Activated CD8-positive, alpha-beta T cell treated with anti-CD3 and anti-CD28 coated beads for 36 hours (primary cell): ENCODE measurements at regions not wholly inside any gene's neighbourhood (a gene's known extent, or its start where the extent isn't known, plus 50 kb on each side); places are given as distances from the start of the nearest gene placed in this dataset.

Experiments used
- ATAC-seq: fragments of 200-7000 bp; cut with Tn5 transposase; one replicate; pipeline ENCODE4 v1.10.0; 2021; ENCODE audit warnings: mild to moderate bottlenecking, moderate library complexity
- CTCF ChIA-PET: fragments of 350-600 bp; sonication (Branson Sonifier 250); formaldehyde crosslinking; loops from one replicate; lab custom pipeline; 2021; ENCODE audit warnings: antibody characterized with exemption; lab: Charles Lee
- POLR2A ChIA-PET: fragments of 350-600 bp; sonication (Branson Sonifier 250); formaldehyde crosslinking; loops from one replicate; lab custom pipeline; 2021; ENCODE audit warnings: antibody characterized with exemption; lab: Charles Lee
- DNase-seq: peaks from one replicate; pipeline ENCODE4 v3.0.0-alpha.2; 2020
- H3K27ac Mint-ChIP-seq: one replicate; pipeline ENCODE4 v1.8.0; 2021; ENCODE audit warnings: mild to moderate bottlenecking, mixed read lengths
- H3K27me3 Mint-ChIP-seq: one replicate; pipeline ENCODE4 v1.8.0; 2021; ENCODE audit warnings: mixed read lengths
- H3K36me3 Mint-ChIP-seq: one replicate; pipeline ENCODE4 v1.8.0; 2021; ENCODE audit warnings: low read depth, mixed read lengths
- H3K4me1 Mint-ChIP-seq: one replicate; pipeline ENCODE4 v1.8.0; 2021; ENCODE audit warnings: low read depth, mixed read lengths
- H3K4me3 Mint-ChIP-seq: one replicate; pipeline ENCODE4 v1.8.0; 2021; ENCODE audit warnings: mild to moderate bottlenecking, moderate library complexity, mixed read lengths
- H3K9me3 Mint-ChIP-seq: one replicate; pipeline ENCODE4 v1.8.0; 2021; ENCODE audit warnings: mixed read lengths
- CTCF ChIP-seq: fragments of 200-600 bp; IDR thresholded peaks from one replicate; pipeline ENCODE4 v1.8.0; 2022; ENCODE audit warnings: antibody characterized with exemption, mild to moderate bottlenecking
- intact Hi-C: fragments of 100-400 bp; cut with micrococcal nuclease; formaldehyde crosslinking; loops from one replicate; pipeline ENCODE4 v1.10.0; 2022

- ATAC-seq, result no peak
- no peak for DNase-seq
- no peaks in the 10 kb centered on the region for H3K4me1 Mint-ChIP-seq
- POLR2A ChIA-PET, result interaction anchor here (0.6 kb wide), 1 partner anchor 332 kb away, joined by 3 read pairs; no protein-coding TSS in a partner anchor
- no peak overlapping the region for H3K4me3 Mint-ChIP-seq
- H3K27me3 Mint-ChIP-seq, result no peaks in the 10 kb centered on the region
- CTCF ChIA-PET, result no interaction called here
- intact Hi-C loops, result no loop called here
- TF ChIP-seq CTCF, result no peak
- H3K36me3 Mint-ChIP-seq, result no peaks in the 10 kb centered on the region
- H3K9me3 Mint-ChIP-seq, result no peaks in the 10 kb centered on the region
- no peak overlapping the region for H3K27ac Mint-ChIP-seq
Measured at GRCh38 chr10:112006407-112006806, 177.2 kb downstream of the GPAM start.

GRCh38 chr10:112006831-112007230 is 176.7 kb downstream of the GPAM start:
- ChIA-PET CTCF (no interaction called here), POLR2A (interaction anchor here (0.6 kb wide), 1 partner anchor 332 kb away, joined by 3 read pairs; no protein-coding TSS in a partner anchor)
- Mint-ChIP-seq H3K9me3 (no peaks in the 10 kb centered on the region), H3K27me3 (peaks cover 2% of the 10 kb centered on the region), H3K4me1 (no peaks in the 10 kb centered on the region), H3K36me3 (no peaks in the 10 kb centered on the region), H3K27ac (no peak overlapping the region), H3K4me3 (no peak overlapping the region)
- TF ChIP-seq CTCF, result no peak
- ATAC-seq, result no peak
- DNase-seq, result no peak
- intact Hi-C loops, result no loop called here

- Mint-ChIP-seq H3K9me3 (no peaks in the 10 kb centered on the region), H3K4me3 (no peak overlapping the region), H3K27ac (no peak overlapping the region), H3K27me3 (no peaks in the 10 kb centered on the region), H3K36me3 (no peaks in the 10 kb centered on the region), H3K4me1 (no peaks in the 10 kb centered on the region)
- DNase-seq (no peak), ATAC-seq (no peak)
- POLR2A ChIA-PET, result interaction anchor here (0.6 kb wide), 1 partner anchor 70 kb away, joined by 3 read pairs; no protein-coding TSS in a partner anchor
- CTCF ChIA-PET, result interaction anchor here (2.7 kb wide), 1 partner anchor 115 kb away, joined by 8 read pairs; no protein-coding TSS in a partner anchor
- TF ChIP-seq CTCF, result no peak
- intact Hi-C loops, result no loop called here
Measured at GRCh38 chr10:112022196-112022595, 161.4 kb downstream of the GPAM start.

GRCh38 chr10:112024079-112024478 is 159.5 kb downstream of the GPAM start:
- no peaks in the 10 kb centered on the region for H3K36me3 Mint-ChIP-seq
- CTCF ChIA-PET, result interaction anchor here (2.7 kb wide), 1 partner anchor 113 kb away, joined by 8 read pairs; no protein-coding TSS in a partner anchor
- no peaks in the 10 kb centered on the region for H3K4me1 Mint-ChIP-seq
- no peak for TF ChIP-seq CTCF
- ATAC-seq (no peak), DNase-seq (no peak)
- H3K4me3 Mint-ChIP-seq, result no peak overlapping the region
- H3K9me3 Mint-ChIP-seq, result no peaks in the 10 kb centered on the region
- POLR2A ChIA-PET, result no interaction called here
- no peak overlapping the region for H3K27ac Mint-ChIP-seq
- intact Hi-C loops, result no loop called here
- H3K27me3 Mint-ChIP-seq, result no peaks in the 10 kb centered on the region

GRCh38 chr10:112025228-112025627 is 158.3 kb downstream of the GPAM start:
- ATAC-seq, result no peak
- no peak overlapping the region for H3K27ac Mint-ChIP-seq
- no peak overlapping the region for H3K4me3 Mint-ChIP-seq
- H3K4me1 Mint-ChIP-seq, result no peaks in the 10 kb centered on the region
- no peaks in the 10 kb centered on the region for H3K27me3 Mint-ChIP-seq
- H3K9me3 Mint-ChIP-seq, result no peaks in the 10 kb centered on the region
- H3K36me3 Mint-ChIP-seq, result no peaks in the 10 kb centered on the region
- CTCF ChIA-PET, result interaction anchor here (2.7 kb wide), 1 partner anchor 112 kb away, joined by 8 read pairs; no protein-coding TSS in a partner anchor
- no peak for DNase-seq
- POLR2A ChIA-PET, result no interaction called here
- TF ChIP-seq CTCF, result no peak
- intact Hi-C loops, result no loop called here
